ENCODE measurements at regions not wholly inside any gene's neighbourhood (a gene's known extent, or its start where the extent isn't known, plus 50 kb on each side); places are given as distances from the start of the nearest gene placed in this dataset.

DNA sequence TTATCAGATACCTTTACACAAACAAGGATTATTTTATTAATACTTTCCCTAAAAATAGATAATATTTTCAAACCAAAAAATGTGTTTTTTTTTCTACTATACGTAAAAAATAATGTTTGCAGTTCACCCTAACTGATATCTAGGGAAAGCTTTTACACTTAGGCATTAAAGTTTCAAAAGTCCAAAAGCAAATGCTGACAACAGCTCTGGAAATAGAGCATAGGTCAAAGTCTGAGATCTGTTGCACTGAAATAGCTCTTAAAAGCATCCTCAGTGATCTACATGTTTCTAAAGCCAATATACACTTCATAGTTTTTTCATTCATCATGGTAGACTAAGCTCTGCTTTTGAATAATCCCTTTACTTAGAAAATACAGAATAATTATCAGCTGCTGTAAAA lies 222.8 kb downstream of the TRAM1L1 start:
- TF ChIP-seq, protein P1, sequence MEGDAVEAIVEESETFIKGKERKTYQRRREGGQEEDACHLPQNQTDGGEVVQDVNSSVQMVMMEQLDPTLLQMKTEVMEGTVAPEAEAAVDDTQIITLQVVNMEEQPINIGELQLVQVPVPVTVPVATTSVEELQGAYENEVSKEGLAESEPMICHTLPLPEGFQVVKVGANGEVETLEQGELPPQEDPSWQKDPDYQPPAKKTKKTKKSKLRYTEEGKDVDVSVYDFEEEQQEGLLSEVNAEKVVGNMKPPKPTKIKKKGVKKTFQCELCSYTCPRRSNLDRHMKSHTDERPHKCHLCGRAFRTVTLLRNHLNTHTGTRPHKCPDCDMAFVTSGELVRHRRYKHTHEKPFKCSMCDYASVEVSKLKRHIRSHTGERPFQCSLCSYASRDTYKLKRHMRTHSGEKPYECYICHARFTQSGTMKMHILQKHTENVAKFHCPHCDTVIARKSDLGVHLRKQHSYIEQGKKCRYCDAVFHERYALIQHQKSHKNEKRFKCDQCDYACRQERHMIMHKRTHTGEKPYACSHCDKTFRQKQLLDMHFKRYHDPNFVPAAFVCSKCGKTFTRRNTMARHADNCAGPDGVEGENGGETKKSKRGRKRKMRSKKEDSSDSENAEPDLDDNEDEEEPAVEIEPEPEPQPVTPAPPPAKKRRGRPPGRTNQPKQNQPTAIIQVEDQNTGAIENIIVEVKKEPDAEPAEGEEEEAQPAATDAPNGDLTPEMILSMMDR (tag by site-specific recombination; IDR thresholded peaks at IDR 0.05): no peak
- TF ChIP-seq ZNF416 (tag by site-specific recombination; IDR thresholded peaks at IDR 0.05) (no peak), ZNF274 (IDR thresholded peaks at IDR 0.05; ENCODE audit: low read length) (no peak), ZNF274 (tag by site-specific recombination; IDR thresholded peaks at IDR 0.05; ENCODE audit: borderline replicate concordance) (no peak), ZBTB20 (tag by site-specific recombination; IDR thresholded peaks at IDR 0.05) (no peak), TCF7L2 (IDR thresholded peaks at IDR 0.05; ENCODE audit: borderline replicate concordance, low read depth, low read length) (no peak), ZBTB17 (tag by site-specific recombination; IDR thresholded peaks at IDR 0.05) (no peak), ZBTB21 (tag by site-specific recombination; IDR thresholded peaks at IDR 0.05) (no peak), ZXDB (tag by site-specific recombination; IDR thresholded peaks at IDR 0.05) (no peak), ZBTB7A (tag by site-specific recombination; IDR thresholded peaks at IDR 0.05; ENCODE audit: low read depth) (no peak), ZNF248 (tag by site-specific recombination; IDR thresholded peaks at IDR 0.05) (no peak), ZNF791 (tag by site-specific recombination; IDR thresholded peaks at IDR 0.05) (no peak), ZNF785 (tag by site-specific recombination; IDR thresholded peaks at IDR 0.05) (no peak)
- TF ChIP-seq, protein P2, sequence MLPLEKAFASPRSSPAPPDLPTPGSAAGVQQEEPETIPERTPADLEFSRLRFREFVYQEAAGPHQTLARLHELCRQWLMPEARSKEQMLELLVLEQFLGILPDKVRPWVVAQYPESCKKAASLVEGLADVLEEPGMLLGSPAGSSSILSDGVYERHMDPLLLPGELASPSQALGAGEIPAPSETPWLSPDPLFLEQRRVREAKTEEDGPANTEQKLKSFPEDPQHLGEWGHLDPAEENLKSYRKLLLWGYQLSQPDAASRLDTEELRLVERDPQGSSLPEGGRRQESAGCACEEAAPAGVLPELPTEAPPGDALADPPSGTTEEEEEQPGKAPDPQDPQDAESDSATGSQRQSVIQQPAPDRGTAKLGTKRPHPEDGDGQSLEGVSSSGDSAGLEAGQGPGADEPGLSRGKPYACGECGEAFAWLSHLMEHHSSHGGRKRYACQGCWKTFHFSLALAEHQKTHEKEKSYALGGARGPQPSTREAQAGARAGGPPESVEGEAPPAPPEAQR (tag by site-specific recombination; IDR thresholded peaks at IDR 0.05): no peak
- TF ChIP-seq, protein P3, sequence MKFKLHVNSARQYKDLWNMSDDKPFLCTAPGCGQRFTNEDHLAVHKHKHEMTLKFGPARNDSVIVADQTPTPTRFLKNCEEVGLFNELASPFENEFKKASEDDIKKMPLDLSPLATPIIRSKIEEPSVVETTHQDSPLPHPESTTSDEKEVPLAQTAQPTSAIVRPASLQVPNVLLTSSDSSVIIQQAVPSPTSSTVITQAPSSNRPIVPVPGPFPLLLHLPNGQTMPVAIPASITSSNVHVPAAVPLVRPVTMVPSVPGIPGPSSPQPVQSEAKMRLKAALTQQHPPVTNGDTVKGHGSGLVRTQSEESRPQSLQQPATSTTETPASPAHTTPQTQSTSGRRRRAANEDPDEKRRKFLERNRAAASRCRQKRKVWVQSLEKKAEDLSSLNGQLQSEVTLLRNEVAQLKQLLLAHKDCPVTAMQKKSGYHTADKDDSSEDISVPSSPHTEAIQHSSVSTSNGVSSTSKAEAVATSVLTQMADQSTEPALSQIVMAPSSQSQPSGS (tag by site-specific recombination; IDR thresholded peaks at IDR 0.05; ENCODE audit: low read depth): no peak
